ENCODE measurements at regions not wholly inside any gene's neighbourhood (a gene's known extent, or its start where the extent isn't known, plus 50 kb on each side); places are given as distances from the start of the nearest gene placed in this dataset.

DNA sequence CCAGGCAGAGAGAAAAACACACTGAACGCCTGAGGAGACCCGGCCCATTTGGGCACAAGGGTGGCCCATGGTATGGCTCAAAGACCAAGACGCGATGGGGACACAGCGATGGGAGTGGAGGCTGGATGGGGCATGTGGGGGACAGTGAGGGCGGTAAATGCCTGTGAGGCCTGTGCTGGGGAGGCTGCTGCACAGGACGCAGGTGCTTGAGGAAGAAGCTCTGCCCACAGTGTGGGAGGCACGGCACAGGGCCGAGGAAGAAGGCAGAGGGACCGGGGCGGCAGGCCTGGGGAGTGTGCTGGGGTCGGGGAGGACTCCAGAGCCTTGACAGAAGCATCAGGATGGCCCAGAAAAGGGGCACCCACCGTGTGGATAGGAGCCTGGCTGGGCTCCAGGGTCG, 75.9 kb upstream of the WNT11 start:
- Histone ChIP-seq H3K36me3 (no peaks in the 10 kb centered on the region), H3K27me3 (no peaks in the 10 kb centered on the region), H3K9me3 (no peaks in the 10 kb centered on the region), H3K4me1 (peaks cover 3% of the 10 kb centered on the region; the same call in 1 of the 2 replicates), H3K4me3 (ENCODE audit: low read depth, low read length) (no peak overlapping the region)
- DNase-seq = no peak
- TF ChIP-seq, protein P1, sequence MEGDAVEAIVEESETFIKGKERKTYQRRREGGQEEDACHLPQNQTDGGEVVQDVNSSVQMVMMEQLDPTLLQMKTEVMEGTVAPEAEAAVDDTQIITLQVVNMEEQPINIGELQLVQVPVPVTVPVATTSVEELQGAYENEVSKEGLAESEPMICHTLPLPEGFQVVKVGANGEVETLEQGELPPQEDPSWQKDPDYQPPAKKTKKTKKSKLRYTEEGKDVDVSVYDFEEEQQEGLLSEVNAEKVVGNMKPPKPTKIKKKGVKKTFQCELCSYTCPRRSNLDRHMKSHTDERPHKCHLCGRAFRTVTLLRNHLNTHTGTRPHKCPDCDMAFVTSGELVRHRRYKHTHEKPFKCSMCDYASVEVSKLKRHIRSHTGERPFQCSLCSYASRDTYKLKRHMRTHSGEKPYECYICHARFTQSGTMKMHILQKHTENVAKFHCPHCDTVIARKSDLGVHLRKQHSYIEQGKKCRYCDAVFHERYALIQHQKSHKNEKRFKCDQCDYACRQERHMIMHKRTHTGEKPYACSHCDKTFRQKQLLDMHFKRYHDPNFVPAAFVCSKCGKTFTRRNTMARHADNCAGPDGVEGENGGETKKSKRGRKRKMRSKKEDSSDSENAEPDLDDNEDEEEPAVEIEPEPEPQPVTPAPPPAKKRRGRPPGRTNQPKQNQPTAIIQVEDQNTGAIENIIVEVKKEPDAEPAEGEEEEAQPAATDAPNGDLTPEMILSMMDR (IDR thresholded peaks at IDR 0.05; ENCODE audit: low read depth, low read length) = no peak

DNA sequence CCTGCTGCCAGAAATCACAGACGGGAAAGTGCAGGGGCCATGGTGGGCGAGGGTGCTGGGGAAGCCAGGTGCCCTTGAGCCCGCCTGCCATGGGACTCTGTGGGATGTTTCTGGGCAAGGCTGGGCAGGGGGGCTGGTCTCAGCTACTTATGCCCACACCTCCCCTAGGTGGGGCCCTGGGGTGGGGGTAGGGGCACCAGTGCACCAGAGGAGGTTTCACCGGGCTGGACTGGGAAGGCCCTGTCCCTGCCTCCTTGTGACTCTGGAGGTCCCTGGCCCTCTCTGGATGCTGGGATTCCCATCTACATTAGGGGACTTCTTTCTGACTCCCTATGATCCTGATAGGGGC, 75.2 kb upstream of the WNT11 start:
- Histone ChIP-seq H3K9me3 (no peaks in the 10 kb centered on the region), H3K4me3 (ENCODE audit: low read depth, low read length) (no peak overlapping the region), H3K27me3 (no peaks in the 10 kb centered on the region), H3K4me1 (peaks cover 3% of the 10 kb centered on the region; the same call in 1 of the 2 replicates), H3K36me3 (no peaks in the 10 kb centered on the region)
- TF ChIP-seq, protein P1 (IDR thresholded peaks at IDR 0.05; ENCODE audit: low read depth, low read length) = no peak
- DNase-seq = no peak

DNA sequence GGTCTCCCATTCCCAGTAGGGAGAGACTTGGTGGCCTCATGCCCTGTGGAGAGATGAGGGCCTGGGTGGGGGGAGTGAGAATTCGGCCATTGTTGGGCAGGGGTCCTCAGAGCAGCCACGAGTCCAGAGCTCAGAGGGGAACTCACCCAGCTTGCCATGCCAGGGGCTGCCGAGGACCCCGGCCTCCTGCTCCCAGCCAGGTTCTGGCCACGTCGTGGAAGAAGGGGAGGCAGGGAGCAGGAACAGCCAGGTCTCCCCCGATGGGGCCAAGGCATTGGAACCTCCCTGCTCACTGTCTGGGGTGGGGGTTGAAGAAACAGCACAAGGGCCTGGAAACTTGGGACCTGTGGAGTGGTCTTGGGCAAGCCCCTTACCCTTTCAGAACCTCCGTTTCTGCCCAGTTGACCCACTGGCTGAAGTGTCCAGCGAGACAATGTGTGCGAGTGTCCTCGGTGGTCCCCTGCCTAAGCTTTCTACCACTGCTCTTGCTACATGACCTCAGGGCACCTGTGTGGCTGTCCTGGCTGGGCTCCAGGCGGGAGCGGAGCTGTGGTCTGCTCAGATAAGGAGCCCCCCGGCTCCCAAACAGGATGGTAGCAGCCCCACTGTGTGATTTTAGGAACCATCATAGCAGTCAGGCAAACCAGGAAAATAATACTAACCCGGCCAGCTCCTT, 74.7 kb upstream of the WNT11 start:
- no peaks in the 10 kb centered on the region for H3K27me3 ChIP-seq
- no peak overlapping the region for H3K4me3 ChIP-seq (ENCODE audit: low read depth, low read length)
- H3K4me1 ChIP-seq = peaks cover 3% of the 10 kb centered on the region; the same call in 1 of the 2 replicates
- no peaks in the 10 kb centered on the region for H3K36me3 ChIP-seq
- TF ChIP-seq, protein P1 (IDR thresholded peaks at IDR 0.05; ENCODE audit: low read depth, low read length) = no peak
- DNase-seq = peak; percentile 39
- H3K9me3 ChIP-seq = no peaks in the 10 kb centered on the region

- Histone ChIP-seq H3K9me3 (no peaks in the 10 kb centered on the region), H3K36me3 (no peaks in the 10 kb centered on the region), H3K4me3 (ENCODE audit: low read depth, low read length) (no peak overlapping the region), H3K4me1 (peaks cover 3% of the 10 kb centered on the region; the same call in 1 of the 2 replicates), H3K27me3 (no peaks in the 10 kb centered on the region)
- TF ChIP-seq, protein P1 (IDR thresholded peaks at IDR 0.05; ENCODE audit: low read depth, low read length) = no peak
- DNase-seq = no peak
Measured at GRCh38 chr11:76280151-76280881, 74.0 kb upstream of the WNT11 start.

DNA sequence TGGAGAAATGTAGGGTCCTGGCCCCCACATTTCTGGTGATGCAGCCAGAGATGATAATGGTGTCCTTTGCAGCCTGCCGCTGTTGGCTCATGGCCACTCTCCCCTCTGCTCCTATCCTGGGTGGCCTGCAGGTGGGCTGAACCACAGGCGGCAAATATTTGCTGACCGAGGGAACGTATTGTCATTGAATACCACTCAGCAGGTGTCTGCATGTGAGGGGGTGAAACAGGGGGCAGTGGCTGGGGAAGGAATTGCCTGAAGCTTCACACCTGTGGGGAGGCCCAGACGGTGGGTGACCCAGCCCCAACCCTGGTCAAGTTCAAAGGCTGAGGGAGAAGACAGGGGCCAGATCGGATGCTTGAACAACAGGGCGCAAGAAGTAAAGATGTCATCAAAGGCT, 73.3 kb upstream of the WNT11 start:
- no peak for DNase-seq
- Histone ChIP-seq H3K27me3 (no peaks in the 10 kb centered on the region), H3K4me3 (ENCODE audit: low read depth, low read length) (no peak overlapping the region), H3K9me3 (no peaks in the 10 kb centered on the region), H3K4me1 (peaks cover 3% of the 10 kb centered on the region; the same call in 1 of the 2 replicates), H3K36me3 (no peaks in the 10 kb centered on the region)
- TF ChIP-seq, protein P1 (IDR thresholded peaks at IDR 0.05; ENCODE audit: low read depth, low read length) = no peak

GRCh38 chr11:76279038-76279437, 72.7 kb upstream of the WNT11 start:
- H3K4me1 ChIP-seq = peaks cover 3% of the 10 kb centered on the region; the same call in 1 of the 2 replicates
- no peaks in the 10 kb centered on the region for H3K9me3 ChIP-seq
- no peak overlapping the region for H3K4me3 ChIP-seq (ENCODE audit: low read depth, low read length)
- TF ChIP-seq, protein P1 (IDR thresholded peaks at IDR 0.05; ENCODE audit: low read depth, low read length) = no peak
- no peaks in the 10 kb centered on the region for H3K36me3 ChIP-seq
- no peaks in the 10 kb centered on the region for H3K27me3 ChIP-seq
- DNase-seq = no peak
